Nephron (organoid): ENCODE measurements at regions not wholly inside any gene's neighbourhood (a gene's known extent, or its start where the extent isn't known, plus 50 kb on each side); places are given as distances from the start of the nearest gene placed in this dataset.
A peak's percentile ranks its signal among the peaks of the same experiment; 100 is the strongest.
"Not testable (repeated sequence)": the region's sequence is repeated elsewhere in the genome, so short reads cannot be mapped to it uniquely, and the experiment has no call there.

ENCODE experiments used
- H3K27ac Mint-ChIP-seq, 3 experiments: 2 replicates each; pipeline ENCODE4 v1.8.0; 2020; ENCODE audit warnings: mixed read lengths in 3 of 3, mild to moderate bottlenecking in 2 of 3, moderate library complexity in 1 of 3
- H3K27me3 Mint-ChIP-seq: 2 replicates; pipeline ENCODE4 v1.8.0; 2021; ENCODE audit warnings: low read depth, mild to moderate bottlenecking, moderate library complexity, mixed read lengths
- H3K36me3 Mint-ChIP-seq: 2 replicates; pipeline ENCODE4 v1.8.0; 2020; ENCODE audit warnings: low read depth, mixed read lengths
- H3K4me1 Mint-ChIP-seq: 2 replicates; pipeline ENCODE4 v1.8.0; 2020; ENCODE audit warnings: mixed read lengths
- H3K4me3 Mint-ChIP-seq, 3 experiments: 2 replicates each; pipeline ENCODE4 v1.8.0; 2020; ENCODE audit warnings: mild to moderate bottlenecking in 3 of 3, mixed read lengths in 3 of 3, moderate library complexity in 2 of 3
- H3K9me3 Mint-ChIP-seq: 2 replicates; pipeline ENCODE4 v1.8.0; 2020; ENCODE audit warnings: mixed read lengths
- CTCF ChIP-seq, 3 experiments: fragments of 200-600 bp; sonication (generic); IDR thresholded peaks; one replicate each; pipeline ENCODE4 v1.5.0; 2021; ENCODE audit warnings: antibody characterized with exemption in 3 of 3; ENCODE audit not compliant: unreplicated experiment in 3 of 3

GRCh38 chr17:68097161-68097805 is 61.7 kb downstream of the KPNA2 start:
- no peak for TF ChIP-seq CTCF (IDR thresholded peaks at IDR 0.05; ENCODE audit: unreplicated experiment in 3 of 3)
- Mint-ChIP-seq H3K4me1 (peaks cover 3% of the 10 kb centered on the region), H3K9me3 (no peaks in the 10 kb centered on the region), H3K27me3 (peaks cover 6% of the 10 kb centered on the region), H3K36me3 (no peaks in the 10 kb centered on the region), H3K27ac (no peak overlapping the region), H3K4me3 (no peak overlapping the region)

GRCh38 chr17:68099341-68099753 is 63.8 kb downstream of the KPNA2 start:
- H3K27me3 Mint-ChIP-seq, H3K9me3 Mint-ChIP-seq, H3K4me3 Mint-ChIP-seq, H3K36me3 Mint-ChIP-seq, H3K27ac Mint-ChIP-seq: not testable (repeated sequence)
- H3K4me1 Mint-ChIP-seq: peaks cover 21% of the 10 kb centered on the region

GRCh38 chr17:68100000-68100641 is 64.6 kb downstream of the KPNA2 start:
- peak overlapping the region; percentile 84 to 98 (median 95) for H3K4me3 Mint-ChIP-seq
- peaks cover 21% of the 10 kb centered on the region for H3K4me1 Mint-ChIP-seq
- H3K36me3 Mint-ChIP-seq: peaks cover 4% of the 10 kb centered on the region
- TF ChIP-seq CTCF (IDR thresholded peaks at IDR 0.05; ENCODE audit: unreplicated experiment in 3 of 3): no peak
- no peaks in the 10 kb centered on the region for H3K9me3 Mint-ChIP-seq
- peak overlapping the region; percentile 31 to 53 (median 33) for H3K27ac Mint-ChIP-seq
- H3K27me3 Mint-ChIP-seq: peaks cover 6% of the 10 kb centered on the region

- Mint-ChIP-seq H3K27me3 (peaks cover 6% of the 10 kb centered on the region), H3K27ac (peak overlapping the region; percentile 89 to 96 (median 94)), H3K4me1 (peaks cover 21% of the 10 kb centered on the region), H3K36me3 (peaks cover 7% of the 10 kb centered on the region), H3K9me3 (no peaks in the 10 kb centered on the region), H3K4me3 (peak overlapping the region; percentile 95 to 98 (median 97))
- TF ChIP-seq CTCF (IDR thresholded peaks at IDR 0.05; ENCODE audit: unreplicated experiment in 3 of 3): no peak
These were observed 65.8 kb downstream of the KPNA2 start for GRCh38 chr17:68101075-68101986.

GRCh38 chr17:68101987-68102314 is 66.4 kb downstream of the KPNA2 start:
- Mint-ChIP-seq H3K4me1 (peaks cover 21% of the 10 kb centered on the region), H3K27ac (peak overlapping the region; percentile 89 to 96 (median 94)), H3K9me3 (no peaks in the 10 kb centered on the region), H3K4me3 (peak overlapping the region; percentile 95 to 98 (median 97)), H3K27me3 (peaks cover 6% of the 10 kb centered on the region), H3K36me3 (peaks cover 14% of the 10 kb centered on the region)
- no peak for TF ChIP-seq CTCF (IDR thresholded peaks at IDR 0.05; ENCODE audit: unreplicated experiment in 3 of 3)

GRCh38 chr17:68102318-68102758 is 66.8 kb downstream of the KPNA2 start:
- H3K4me3 Mint-ChIP-seq: peak overlapping the region; percentile 95 to 98 (median 97)
- peaks cover 17% of the 10 kb centered on the region for H3K36me3 Mint-ChIP-seq
- H3K4me1 Mint-ChIP-seq: peaks cover 21% of the 10 kb centered on the region
- peaks cover 6% of the 10 kb centered on the region for H3K27me3 Mint-ChIP-seq
- no peak for TF ChIP-seq CTCF (IDR thresholded peaks at IDR 0.05; ENCODE audit: unreplicated experiment in 3 of 3)
- H3K9me3 Mint-ChIP-seq: peaks cover 2% of the 10 kb centered on the region
- H3K27ac Mint-ChIP-seq: peak overlapping the region; percentile 89 to 96 (median 94)
